LNCaP clone FGC (cell line): ENCODE measurements at regions not wholly inside any gene's neighbourhood (a gene's known extent, or its start where the extent isn't known, plus 50 kb on each side); places are given as distances from the start of the nearest gene placed in this dataset.

Source experiments
- DNase-seq: peaks from one replicate; pipeline ENCODE4 v3.0.0-alpha.2; 2011; ENCODE audit warnings: low read depth
- H3K4me3 ChIP-seq: 2 replicates; pipeline ENCODE4 v1.5.1; 2011; ENCODE audit warnings: mild to moderate bottlenecking, low read depth, low read length, control low read depth
- CTCF ChIP-seq: IDR thresholded peaks from 2 replicates; pipeline ENCODE4 v1.5.1; 2012; ENCODE audit warnings: mild to moderate bottlenecking; ENCODE audit not compliant: control insufficient read depth, insufficient read depth; ENCODE audit errors: extremely low read depth

GRCh38 chr1:105101261-105101660 is 1351.6 kb downstream of the AMY1C start:
- DNase-seq, result no peak
- no peak overlapping the region for H3K4me3 ChIP-seq
- TF ChIP-seq CTCF, result no peak

GRCh38 chr1:105102371-105102770 is 1352.7 kb downstream of the AMY1C start:
- DNase-seq, result no peak
- TF ChIP-seq CTCF, result no peak
- no peak overlapping the region for H3K4me3 ChIP-seq

- no peak overlapping the region for H3K4me3 ChIP-seq
- no peak for TF ChIP-seq CTCF
- no peak for DNase-seq
These were observed 1372.3 kb downstream of the AMY1C start for GRCh38 chr1:105122041-105122440.

- DNase-seq, result no peak
- H3K4me3 ChIP-seq, result no peak overlapping the region
- peak; percentile 38 for TF ChIP-seq CTCF
These were observed 1388.1 kb downstream of the AMY1C start for GRCh38 chr1:105137543-105138457.

GRCh38 chr1:105138458-105138893 is 1388.8 kb downstream of the AMY1C start:
- peak; percentile 56 for DNase-seq
- peak; percentile 6; the same call in 1 of the 2 replicates for TF ChIP-seq CTCF
- no peak overlapping the region for H3K4me3 ChIP-seq

- no peak for TF ChIP-seq CTCF
- no peak overlapping the region for H3K4me3 ChIP-seq
- DNase-seq, result no peak
These were observed 1423.1 kb downstream of the AMY1C start for GRCh38 chr1:105172788-105173187.
